G401 (cell line): ENCODE measurements at regions not wholly inside any gene's neighbourhood (a gene's known extent, or its start where the extent isn't known, plus 50 kb on each side); places are given as distances from the start of the nearest gene placed in this dataset.
"Not testable (repeated sequence)": the region's sequence is repeated elsewhere in the genome, so short reads cannot be mapped to it uniquely, and the experiment has no call there.

Experiments
- DNase-seq: peaks from one replicate; pipeline ENCODE4 v3.0.0-alpha.2; 2015; ENCODE audit warnings: low spot score
- in situ Hi-C: cut with HindIII; loops from 2 replicates; pipeline ENCODE4 v1.10.0; 2016; ENCODE audit warnings: low sequenced_read_pairs, mixed read lengths

DNA sequence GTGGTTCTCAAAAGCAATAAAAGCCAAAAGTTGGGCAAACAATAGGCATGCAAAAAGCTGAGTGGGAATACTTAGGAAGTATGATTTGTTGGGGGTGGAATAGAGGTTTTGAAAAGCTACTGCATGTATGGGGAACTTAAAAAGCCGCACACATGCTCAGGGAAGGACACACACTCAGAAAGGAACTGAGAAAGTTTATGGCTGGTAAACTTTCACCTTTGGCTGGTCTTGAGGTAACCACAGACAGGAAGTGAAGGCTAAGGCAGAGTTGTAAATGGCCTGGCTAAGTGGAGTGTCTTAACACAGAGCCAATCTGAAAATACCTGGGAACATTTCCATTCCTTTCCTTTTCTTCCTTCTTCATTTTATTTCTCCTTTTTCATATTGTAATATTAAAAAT is 134.5 kb upstream of the EXOC2 start:
- DNase-seq = no peak
- in situ Hi-C loops = no loop called here

DNA sequence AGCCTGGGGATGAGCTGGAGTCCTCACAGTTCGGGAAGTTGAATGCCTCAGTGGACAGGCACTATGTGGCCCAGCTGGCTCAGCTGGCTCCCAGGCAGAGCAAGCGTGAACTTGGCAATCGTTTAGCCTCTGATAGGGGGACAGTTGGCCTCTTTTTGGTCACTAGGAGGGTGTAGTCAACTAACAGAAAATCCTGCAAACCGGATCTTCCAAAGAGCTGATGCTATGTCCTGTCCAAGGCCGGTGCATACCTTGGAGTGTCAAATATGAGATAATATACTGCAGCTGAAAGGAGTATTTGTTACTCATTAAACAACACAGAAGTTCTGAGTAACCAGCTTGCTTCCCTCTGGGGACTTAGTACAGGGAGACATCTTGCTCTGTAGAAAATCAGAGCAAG is 126.2 kb upstream of the EXOC2 start:
- in situ Hi-C loops = no loop called here
- DNase-seq = no peak

DNA sequence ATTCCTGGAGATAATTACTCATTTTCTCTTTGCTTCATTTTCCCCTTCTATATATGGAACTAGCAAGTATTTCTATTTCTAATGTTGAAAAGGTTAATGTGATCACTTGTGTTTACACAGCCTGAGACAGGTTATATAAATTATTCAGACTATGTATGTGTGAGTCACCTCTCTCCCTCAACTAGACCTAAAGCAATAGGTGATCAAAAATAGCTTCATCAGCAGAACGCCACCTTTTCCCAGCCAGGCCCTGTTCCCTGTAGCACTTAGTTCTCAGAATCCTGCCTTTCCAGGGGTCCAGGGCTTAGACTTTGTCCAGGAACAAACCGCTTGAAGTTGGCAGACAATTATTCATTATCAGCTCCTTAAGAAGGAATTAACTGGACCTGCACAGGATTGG is 125.3 kb upstream of the EXOC2 start:
- in situ Hi-C loops = no loop called here
- no peak for DNase-seq

DNA sequence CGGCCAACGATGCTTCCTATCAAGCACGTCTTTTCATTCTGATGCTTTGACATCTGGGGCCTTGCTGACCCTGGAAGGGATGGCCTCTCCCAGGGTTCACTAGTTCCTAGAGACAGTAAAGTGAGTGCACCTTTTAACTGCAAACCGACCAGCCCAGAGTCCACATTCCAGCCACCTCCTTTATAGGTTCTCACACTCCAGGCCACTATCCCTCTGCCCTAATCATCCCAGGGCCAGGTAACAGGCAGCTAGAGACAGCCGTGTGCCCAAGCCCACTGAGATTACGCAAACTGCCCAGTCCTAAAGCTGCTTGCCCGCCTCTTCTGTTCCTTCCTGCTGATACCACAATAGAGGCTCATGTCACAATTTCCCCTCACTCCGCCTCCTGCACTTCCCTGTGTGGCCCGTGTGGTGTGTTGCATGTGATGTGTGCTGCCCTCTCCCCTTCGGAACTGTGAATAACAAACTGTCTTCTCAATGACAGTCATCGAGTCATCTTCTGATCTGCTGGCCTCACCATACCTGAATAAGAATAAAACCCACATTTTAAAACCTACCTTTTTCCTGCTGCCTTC is 123.7 kb upstream of the EXOC2 start:
- in situ Hi-C loops = no loop called here

DNA sequence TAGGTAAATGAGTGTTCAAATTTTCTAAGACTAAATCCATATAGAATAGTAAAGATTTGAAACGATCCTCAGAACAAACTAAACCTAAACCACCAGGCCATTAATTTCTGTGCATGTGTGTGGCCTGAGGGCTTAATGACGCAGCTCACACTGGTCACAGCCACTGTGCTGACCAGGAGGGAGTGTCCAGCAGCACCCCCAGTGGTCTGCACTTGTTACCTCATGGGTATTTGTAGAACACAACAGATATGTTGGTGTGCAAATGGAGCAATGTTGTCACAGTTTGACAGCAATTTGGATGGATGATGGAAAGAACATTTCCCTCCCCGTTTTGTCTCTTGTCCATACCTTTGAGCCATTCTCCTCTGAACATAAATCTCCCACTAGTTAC is 122.4 kb upstream of the EXOC2 start:
- no peak for DNase-seq

More for the DNA sequence above, 123.7 kb upstream of the EXOC2 start:
- no peak for DNase-seq

DNA sequence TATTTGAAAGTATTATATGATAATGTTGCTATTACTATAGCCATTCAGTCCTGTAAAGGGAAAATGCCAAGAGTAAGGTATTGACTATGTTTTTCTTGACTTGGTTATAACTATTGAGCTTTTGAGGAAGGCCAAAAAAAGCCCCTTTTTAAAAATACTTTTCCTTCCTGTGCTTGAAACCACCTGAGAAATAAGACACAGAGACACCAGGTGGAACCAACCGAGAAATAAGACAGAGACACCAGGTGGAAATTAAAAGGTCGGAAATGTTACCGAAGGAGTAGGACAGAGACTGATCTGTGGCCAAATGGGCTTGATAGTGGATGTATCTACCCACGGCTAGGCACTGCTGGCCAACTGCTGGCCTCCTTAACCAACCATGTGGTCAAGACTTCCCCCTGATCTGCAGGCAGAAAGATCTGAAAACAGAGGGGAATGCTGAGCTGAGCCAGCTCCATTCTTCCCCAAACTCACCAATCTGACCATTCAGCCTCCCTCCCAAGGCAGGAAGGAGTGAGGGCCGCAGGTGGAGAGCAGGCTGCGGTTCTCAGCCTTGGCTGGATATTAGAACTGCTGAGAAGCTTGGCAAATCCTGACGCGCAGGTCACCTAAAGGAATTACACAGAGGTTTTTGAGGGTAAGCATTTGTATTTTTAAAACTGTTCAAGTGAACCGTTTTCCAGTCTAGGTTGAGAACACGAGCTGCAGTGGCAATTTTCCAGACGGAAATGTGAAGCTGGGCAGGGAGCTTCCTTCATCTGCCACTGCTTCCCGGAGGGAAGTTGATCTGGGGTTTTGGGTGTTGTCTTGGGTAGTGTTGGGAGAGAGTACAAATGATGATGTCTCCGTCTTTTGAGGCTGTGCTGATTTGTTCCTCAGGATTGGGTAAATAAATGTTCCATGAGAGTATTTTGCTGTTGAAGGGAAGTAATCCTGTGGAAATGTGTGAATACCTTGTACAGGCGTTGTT is 121.7 kb upstream of the EXOC2 start:
- in situ Hi-C loops = no loop called here
- DNase-seq = no peak

More for the DNA sequence above, 122.4 kb upstream of the EXOC2 start:
- in situ Hi-C loops = no loop called here

DNA sequence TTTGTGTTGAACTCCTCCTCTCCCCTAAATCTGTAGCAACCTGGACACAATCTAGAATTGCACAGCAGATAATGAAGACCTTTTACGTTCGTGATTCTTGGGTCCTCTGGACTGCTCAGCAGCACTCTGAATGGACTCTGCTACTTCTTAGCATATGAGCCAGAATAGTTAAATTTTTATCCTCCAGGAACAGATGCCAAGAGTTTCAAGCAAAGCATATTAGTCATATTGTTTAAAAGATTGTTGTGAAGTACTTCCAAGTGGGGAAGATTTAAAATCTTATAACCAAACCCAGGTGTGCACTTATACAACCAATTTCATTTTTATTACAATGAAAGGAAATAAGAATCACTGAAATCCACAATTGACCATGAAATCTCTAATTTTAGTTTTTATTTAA is 118.9 kb upstream of the EXOC2 start:
- in situ Hi-C loops = no loop called here
- no peak for DNase-seq

DNA sequence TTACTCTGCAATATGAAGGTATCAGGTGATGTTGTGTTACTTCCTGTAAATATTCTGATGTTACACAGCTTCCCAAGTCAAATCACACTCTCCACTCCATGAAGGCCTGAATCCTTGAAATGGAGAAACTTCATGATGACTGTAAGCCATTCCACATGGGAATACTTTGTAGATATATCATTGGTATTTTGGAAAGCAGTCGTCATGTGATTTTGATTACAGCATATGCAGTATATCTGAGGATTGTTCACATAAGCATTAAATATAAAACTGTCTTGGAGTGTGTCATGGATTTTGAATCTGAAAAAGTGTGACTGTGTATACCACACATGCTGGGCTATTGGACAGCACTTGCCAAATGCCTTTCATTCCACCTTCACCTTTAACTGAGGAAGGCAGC is 118.3 kb upstream of the EXOC2 start:
- no peak for DNase-seq
- in situ Hi-C loops = no loop called here

DNA sequence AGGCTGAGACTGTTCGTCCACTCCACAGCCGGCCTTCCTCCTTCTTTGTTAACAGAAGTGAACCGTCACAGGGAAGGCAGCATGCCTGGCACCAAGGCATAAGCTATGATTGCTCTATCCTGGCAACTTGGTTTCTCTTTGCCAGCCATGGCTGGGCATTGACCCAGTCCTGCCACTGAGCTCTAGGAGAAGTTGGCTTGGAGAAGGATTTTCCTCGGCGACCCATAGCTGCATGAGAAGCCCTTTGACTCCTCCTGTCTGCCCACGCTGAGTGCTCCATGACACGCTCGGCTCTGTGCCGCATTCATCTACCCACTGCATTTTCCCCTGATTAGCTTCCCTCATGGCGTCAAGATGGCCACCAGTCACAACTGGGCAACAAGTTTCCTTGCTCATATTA is 111.8 kb upstream of the EXOC2 start:
- no peak for DNase-seq
- in situ Hi-C loops = no loop called here

DNA sequence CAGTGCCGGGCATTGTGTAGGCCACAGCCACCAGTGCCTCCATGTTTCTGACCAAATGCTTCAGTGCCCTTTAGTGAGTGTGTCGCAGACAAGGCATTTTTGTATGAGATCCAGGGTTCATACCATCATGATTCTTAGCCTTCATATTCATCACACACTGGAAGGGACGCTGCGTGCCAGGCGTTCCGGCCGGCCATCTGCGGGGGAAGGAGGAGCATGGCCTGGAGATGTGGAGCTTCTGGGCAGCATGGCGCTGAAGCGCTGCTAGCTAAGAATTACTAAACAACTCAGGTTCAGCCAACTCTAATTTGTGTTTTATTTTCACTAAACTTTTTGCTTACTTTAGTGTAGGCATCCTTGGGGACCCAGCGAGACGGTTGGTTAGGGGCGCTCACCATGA is 111.4 kb upstream of the EXOC2 start:
- no peak for DNase-seq
- in situ Hi-C loops = no loop called here

DNA sequence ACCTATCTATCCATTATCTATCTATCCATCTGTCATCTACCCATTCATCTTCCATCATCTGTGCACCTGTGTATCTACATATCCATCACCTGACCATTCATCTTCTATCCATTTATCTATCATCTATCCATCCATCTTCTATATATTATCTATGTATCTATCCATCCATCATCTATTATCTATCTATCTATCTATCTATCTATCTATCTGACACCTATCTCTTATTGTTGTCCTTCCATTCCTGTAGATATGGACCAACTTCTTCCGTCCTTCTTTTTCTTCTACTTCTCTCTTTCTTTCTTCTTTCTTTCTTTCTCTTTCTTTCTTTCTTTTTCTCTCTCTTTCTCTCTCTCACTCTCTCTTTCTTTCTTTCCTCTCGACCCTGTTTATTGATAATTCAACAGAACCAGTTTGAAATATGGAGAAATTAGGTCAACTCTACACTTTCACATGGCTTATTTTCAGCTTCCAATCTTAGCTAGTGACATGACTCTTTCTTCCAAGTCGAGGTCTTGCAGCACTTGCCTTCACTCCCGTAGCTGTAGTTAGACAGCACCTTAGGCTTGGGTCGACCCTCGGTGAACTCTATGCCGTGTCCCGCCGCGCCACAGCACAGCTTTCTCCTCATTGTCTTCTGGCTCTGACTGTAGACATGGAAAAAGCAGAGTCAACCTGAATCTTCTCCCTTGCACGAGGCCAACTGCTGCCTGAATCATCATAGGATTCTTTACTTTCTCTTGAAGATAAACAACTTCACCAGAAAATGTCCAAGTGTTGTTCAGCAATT is 110.4 kb upstream of the EXOC2 start:
- no peak for DNase-seq
- in situ Hi-C loops = no loop called here

DNA sequence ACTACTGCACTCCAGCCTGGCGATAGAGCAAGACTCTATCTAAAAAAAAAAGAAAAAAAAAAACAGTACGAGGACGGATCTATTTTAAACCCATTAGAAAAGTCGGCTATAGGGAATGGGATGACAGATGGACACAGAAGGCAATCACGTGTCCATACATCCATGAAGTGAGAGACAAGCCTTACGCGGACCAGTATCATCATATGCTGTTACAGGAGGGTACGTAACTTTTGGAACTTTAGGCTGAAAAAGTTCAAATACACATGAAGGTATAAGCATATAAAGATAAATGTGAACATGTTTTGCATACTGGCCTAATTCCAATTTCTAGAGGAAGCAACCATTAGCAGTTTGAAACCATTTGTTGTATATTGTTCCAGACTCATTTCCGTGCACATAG is 109.8 kb upstream of the EXOC2 start:
- in situ Hi-C loops = no loop called here
- no peak for DNase-seq

DNA sequence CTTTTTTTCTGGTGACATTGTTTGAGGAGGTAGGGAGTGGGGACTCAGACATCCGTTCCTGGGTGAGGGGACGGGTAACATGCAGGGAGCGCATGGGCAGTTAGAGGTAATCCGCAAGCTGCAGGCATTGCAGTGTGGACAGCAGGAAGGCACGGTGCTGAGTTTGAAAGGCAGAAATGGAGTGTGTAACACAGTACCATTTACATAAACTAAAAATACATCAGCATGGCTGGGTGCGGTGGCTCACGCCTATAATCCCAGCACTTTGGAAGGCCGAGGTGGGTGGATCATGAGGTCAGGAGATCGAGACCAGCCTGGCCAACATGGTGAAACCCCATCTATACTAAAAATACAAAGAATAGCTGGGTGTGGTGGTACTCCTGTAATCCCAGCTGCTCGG is 109.3 kb upstream of the EXOC2 start:
- DNase-seq, in situ Hi-C loops: not testable (repeated sequence)

DNA sequence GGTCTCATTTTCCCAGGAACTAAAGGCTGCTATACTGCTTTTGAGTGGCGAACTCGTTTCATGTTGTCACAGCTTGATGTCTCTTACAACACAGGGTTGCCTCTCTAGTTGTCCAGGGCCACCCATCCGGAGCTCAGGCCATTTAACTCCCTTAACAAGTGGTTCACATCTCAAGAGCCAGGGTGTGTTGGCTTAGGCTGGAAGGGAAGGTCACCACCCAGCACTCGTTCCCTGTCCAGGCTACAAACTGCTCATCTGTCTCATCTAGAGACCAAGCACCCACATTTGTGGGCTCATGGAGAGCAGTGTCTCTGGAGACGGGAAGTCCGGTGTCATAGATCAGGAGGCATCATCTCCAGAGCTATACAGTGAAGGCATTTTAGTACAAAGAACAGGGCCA is 106.8 kb upstream of the EXOC2 start:
- no peak for DNase-seq
- in situ Hi-C loops = no loop called here

DNA sequence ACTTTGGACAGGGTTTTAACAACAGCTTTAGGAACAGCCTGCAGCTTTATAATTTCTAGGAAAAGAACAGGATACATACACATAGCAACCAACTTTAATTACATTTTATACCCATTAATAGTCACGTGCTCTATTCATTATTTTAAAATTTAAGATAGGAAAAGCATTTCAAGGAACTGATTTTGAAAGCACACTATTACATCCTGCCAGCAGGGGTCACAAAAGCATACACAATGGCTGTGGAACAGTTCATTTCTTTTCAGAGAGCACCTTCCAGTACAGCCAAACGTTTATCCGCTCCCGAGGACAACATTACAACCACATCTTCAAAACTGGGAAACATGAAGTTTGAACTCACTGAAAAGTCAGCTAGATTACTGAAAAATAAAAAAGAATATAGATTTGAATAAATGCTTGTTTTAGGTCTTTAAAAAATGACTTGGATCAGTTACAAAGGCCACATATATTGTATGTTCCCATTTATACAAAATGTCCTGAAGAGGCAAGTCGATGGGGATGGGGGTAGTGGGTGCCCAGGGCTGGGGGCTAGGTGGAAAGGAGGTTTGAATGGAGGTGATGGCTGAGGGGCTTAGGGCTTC is 104.6 kb upstream of the EXOC2 start:
- DNase-seq = peak; percentile 66
- in situ Hi-C loops = no loop called here

DNA sequence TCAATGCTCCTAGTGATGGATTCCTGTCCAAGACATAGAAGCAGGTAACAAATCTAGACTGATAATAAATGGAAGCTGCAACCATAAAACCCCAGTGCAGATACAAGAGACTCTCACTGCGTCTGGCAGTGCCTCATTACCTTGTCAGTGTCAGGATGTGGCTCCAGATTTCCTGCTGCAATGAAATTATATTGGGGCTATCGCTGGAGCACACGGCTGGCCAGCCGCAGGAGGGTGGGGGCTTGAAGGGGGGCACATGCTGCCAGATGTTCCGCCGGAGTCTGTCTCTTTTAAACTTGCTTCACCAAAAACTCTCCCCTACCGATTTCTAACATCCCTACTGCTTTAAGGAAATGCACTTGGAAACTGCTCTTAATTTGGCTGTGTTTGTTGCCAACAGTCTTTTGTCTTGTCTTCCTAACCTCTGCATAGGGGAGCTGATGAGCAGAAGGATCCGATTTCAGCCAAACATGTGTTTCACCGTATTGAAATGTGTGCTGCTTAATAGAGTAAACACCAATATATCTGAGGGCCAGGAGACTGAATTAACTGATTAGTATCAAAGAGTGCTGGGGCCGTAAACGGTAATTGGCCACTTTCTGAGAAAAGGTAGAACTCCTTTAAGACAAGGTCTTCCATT is 102.2 kb upstream of the EXOC2 start:
- in situ Hi-C loops = no loop called here
- DNase-seq = no peak

DNA sequence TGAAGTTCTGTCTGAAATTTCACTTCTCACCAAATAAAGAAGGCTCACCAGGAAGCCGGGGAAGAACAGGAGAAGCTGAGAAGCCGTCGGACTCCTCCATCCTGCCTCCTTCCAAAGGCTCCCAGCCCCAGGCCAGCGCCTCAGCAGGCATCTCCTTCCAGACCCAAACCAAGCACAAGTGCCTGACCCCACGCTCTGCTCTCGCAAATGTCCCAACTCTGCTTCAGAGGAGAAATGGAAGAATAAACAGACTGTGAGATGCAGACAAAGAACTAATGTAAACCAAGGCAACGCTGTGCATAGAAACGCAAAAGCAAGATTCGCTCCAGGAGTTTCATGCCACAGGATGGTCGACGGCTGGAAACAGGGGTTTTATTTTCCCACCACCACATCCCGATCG is 100.3 kb upstream of the EXOC2 start:
- DNase-seq = no peak
- in situ Hi-C loops = no loop called here

DNA sequence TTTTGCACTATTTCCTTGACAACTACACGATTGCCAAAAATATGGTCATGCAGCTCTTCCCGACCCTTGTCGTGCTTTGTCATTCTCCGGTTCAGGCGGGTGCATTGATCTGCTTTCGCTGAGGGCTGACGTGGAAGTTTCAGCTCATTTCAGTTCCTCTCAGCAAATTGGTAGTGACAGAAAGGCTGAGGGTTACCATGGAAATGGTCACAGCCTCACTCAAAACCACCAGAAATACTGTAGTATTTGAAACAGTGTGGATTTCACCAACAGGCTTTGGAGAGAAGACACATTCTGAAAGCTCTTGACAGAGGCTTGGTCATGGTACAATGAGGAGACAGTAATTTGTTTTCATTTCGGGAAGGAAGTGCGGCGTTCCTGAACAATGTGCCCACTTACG is 99.7 kb upstream of the EXOC2 start:
- no peak for DNase-seq
- in situ Hi-C loops = no loop called here

DNA sequence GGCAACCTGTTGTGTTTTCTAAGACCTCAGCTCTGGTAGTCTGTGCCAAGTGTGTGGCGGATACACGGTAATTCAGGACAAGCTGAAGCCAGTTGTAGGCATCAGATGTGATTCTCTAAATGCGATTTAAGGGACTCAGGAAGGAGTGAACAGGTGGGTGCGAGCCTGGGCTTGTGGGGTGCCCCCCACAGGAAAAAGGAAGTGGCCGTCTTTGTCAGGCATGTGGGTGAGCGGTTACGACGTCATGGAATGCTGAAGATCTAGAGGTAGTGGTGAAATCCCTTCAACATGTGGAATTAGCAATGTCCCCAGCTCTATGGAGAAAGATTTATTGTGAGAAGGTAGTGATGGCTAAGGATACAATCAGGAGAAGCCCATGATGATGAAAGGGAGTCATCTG is 95.1 kb upstream of the EXOC2 start:
- in situ Hi-C loops = no loop called here

More for the DNA sequence above, 95.1 kb upstream of the EXOC2 start:
- no peak for DNase-seq
